B cell (primary cell): ENCODE measurements at regions not wholly inside any gene's neighbourhood (a gene's known extent, or its start where the extent isn't known, plus 50 kb on each side); places are given as distances from the start of the nearest gene placed in this dataset.

Source experiments
- ATAC-seq: fragments of 200-7000 bp; cut with Tn5 transposase; one replicate; pipeline ENCODE4 v1.10.0; 2021; ENCODE audit warnings: low read depth, mild to moderate bottlenecking, moderate number of reproducible peaks, moderate library complexity
- CTCF ChIA-PET: fragments of 350-600 bp; sonication (Branson Sonifier 250); formaldehyde crosslinking; loops from one replicate; lab custom pipeline; 2021; ENCODE audit warnings: antibody characterized with exemption, inconsistent platforms; lab: Charles Lee
- POLR2A ChIA-PET: fragments of 350-600 bp; sonication (Branson Sonifier 250); formaldehyde crosslinking; loops from one replicate; lab custom pipeline; 2021; ENCODE audit warnings: antibody characterized with exemption; lab: Charles Lee
- DNase-seq: peaks from one replicate; pipeline ENCODE4 v3.0.0; 2013
- H2AFZ ChIP-seq: 2 replicates; pipeline ENCODE4 v1.6.1; 2012; ENCODE audit warnings: mild to moderate bottlenecking, low read depth, low read length; ENCODE audit not compliant: insufficient read depth, poor library complexity, severe bottlenecking
- H3K27ac ChIP-seq, 2 donors: 1 replicate in 1 of 2; 2 replicates in 1 of 2; pipeline ENCODE4 v1.5.1; 2012 to 2013; ENCODE audit warnings: low read length in 2 of 2, mild to moderate bottlenecking in 2 of 2, moderate library complexity in 1 of 2
- H3K27me3 ChIP-seq, 4 experiments: fragments of 200-600 bp in 1 of 4; sonication (generic) in 1 of 4; replicated peaks in 1 of 4; 1 replicate in 2 of 4; 2 replicates in 2 of 4; pipeline versions ENCODE4 v1.6.1 to v1.7.0; 2013 to 2016; ENCODE audit warnings: low read length in 3 of 4, mild to moderate bottlenecking in 2 of 4, mixed read lengths in 1 of 4, moderate library complexity in 1 of 4; ENCODE audit not compliant: insufficient read depth in 4 of 4, control insufficient read depth in 3 of 4; ENCODE audit errors: control extremely low read depth in 1 of 4
- H3K36me3 ChIP-seq, 2 experiments: replicated peaks in 1 of 2; 1 replicate in 1 of 2; 2 replicates in 1 of 2; pipeline versions ENCODE4 v1.6.1 to v1.7.1; 2013; ENCODE audit warnings: low read length in 1 of 2; ENCODE audit not compliant: insufficient read depth in 2 of 2, control insufficient read depth in 1 of 2; ENCODE audit errors: control extremely low read depth in 1 of 2, extremely low read depth in 1 of 2
- H3K4me1 ChIP-seq, 2 donors: fragments of 200-600 bp in 1 of 2; sonication (generic) in 1 of 2; 1 replicate in 1 of 2; 2 replicates in 1 of 2; pipeline versions ENCODE4 v1.5.1 to v1.6.1; 2013 to 2017; ENCODE audit warnings: low read length in 2 of 2; ENCODE audit not compliant: control insufficient read depth in 2 of 2, insufficient read depth in 2 of 2
- H3K4me2 ChIP-seq: replicated peaks from 2 replicates; pipeline ENCODE3; 2012; ENCODE audit warnings: mild to moderate bottlenecking, low read depth, low read length; ENCODE audit not compliant: poor library complexity, severe bottlenecking
- H3K4me3 ChIP-seq, 5 experiments: fragments of 200-600 bp in 1 of 5; sonication (generic) in 1 of 5; 1 replicate in 3 of 5; 2 replicates in 2 of 5; pipeline versions ENCODE4 v1.5.1 to v1.7.0; 2011 to 2016; ENCODE audit warnings: low read length in 4 of 5, mild to moderate bottlenecking in 4 of 5, low read depth in 2 of 5, control low read depth in 1 of 5, moderate library complexity in 1 of 5; ENCODE audit not compliant: insufficient read depth in 1 of 5; ENCODE audit errors: control extremely low read depth in 1 of 5, extremely low read depth in 1 of 5
- H3K79me2 ChIP-seq: fragments of 200-600 bp; sonication (generic); one replicate; pipeline ENCODE4 v1.6.0; 2016; ENCODE audit warnings: low read length; ENCODE audit not compliant: control insufficient read depth, insufficient read depth
- H3K9ac ChIP-seq: fragments of 200-600 bp; sonication (generic); 2 replicates; pipeline ENCODE4 v1.6.1; 2017; ENCODE audit warnings: mild to moderate bottlenecking, low read length, moderate library complexity
- H3K9me3 ChIP-seq, 3 donors: one replicate each; pipeline versions ENCODE4 v1.6.1 to v1.7.1; 2013; ENCODE audit warnings: low read length in 2 of 3; ENCODE audit not compliant: control insufficient read depth in 2 of 3, insufficient read depth in 1 of 3; ENCODE audit errors: control extremely low read depth in 1 of 3
- H4K20me1 ChIP-seq: 2 replicates; pipeline ENCODE4 v1.6.0; 2012; ENCODE audit warnings: mild to moderate bottlenecking, low read length; ENCODE audit not compliant: insufficient read depth, control insufficient read depth, poor library complexity, severe bottlenecking
- H3K27ac Mint-ChIP-seq: one replicate; pipeline ENCODE4 v1.8.0; 2021; ENCODE audit warnings: mixed read lengths
- H3K27me3 Mint-ChIP-seq: one replicate; pipeline ENCODE4 v1.8.0; 2021; ENCODE audit warnings: mixed read lengths
- H3K4me1 Mint-ChIP-seq: one replicate; pipeline ENCODE4 v1.8.0; 2021; ENCODE audit warnings: mixed read lengths
- H3K4me3 Mint-ChIP-seq: one replicate; pipeline ENCODE4 v1.8.0; 2021; ENCODE audit warnings: mixed read lengths
- H3K9me3 Mint-ChIP-seq: one replicate; pipeline ENCODE4 v1.8.0; 2022; ENCODE audit warnings: mixed read lengths; ENCODE audit not compliant: insufficient read depth
- EZH2 ChIP-seq: IDR thresholded peaks from 2 replicates; pipeline ENCODE4 v1.6.1; 2012; ENCODE audit warnings: borderline replicate concordance, low read depth, mild to moderate bottlenecking, moderate library complexity, low read length; ENCODE audit not compliant: insufficient read depth, poor library complexity, severe bottlenecking
- WGBS: methylation state at CpG from one replicate; pipeline ENCODE4 v1.1.5; 2013; ENCODE audit warnings: missing lambda C conversion rate; ENCODE audit not compliant: insufficient coverage; 5-methylcytosine and 5-hydroxymethylcytosine counted together
- intact Hi-C: fragments of 100-400 bp; cut with micrococcal nuclease; formaldehyde crosslinking; loops from one replicate; pipeline ENCODE4 v1.10.0; 2022
- TF ChIP-seq, protein P1 (sequence below): fragments of 200-600 bp; IDR thresholded peaks from one replicate; pipeline ENCODE4 v1.8.0; 2022; ENCODE audit warnings: antibody characterized with exemption, mild to moderate bottlenecking

DNA sequence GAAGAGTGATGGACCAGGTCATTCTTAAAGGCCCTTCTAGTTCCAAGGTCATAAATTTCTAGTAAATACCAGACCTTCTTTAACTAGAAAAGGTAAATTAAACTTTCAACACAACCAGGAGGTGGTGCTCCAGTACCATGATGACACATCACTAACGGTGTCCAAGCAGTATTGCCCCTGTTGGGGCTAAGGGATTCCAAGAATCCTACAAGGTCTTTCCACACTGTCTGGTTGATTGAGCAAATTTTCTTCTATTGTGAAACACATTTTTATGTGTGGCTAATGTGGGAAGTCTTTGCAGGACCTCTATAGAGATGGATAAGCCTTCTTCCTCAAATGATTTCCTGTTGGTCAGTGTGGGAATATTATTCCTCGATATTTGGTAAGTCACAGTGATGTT, 459.6 kb upstream of the PAPPA start:
- H3K27me3 Mint-ChIP-seq, result no peaks in the 10 kb centered on the region
- CTCF ChIA-PET, result no interaction called here

DNA sequence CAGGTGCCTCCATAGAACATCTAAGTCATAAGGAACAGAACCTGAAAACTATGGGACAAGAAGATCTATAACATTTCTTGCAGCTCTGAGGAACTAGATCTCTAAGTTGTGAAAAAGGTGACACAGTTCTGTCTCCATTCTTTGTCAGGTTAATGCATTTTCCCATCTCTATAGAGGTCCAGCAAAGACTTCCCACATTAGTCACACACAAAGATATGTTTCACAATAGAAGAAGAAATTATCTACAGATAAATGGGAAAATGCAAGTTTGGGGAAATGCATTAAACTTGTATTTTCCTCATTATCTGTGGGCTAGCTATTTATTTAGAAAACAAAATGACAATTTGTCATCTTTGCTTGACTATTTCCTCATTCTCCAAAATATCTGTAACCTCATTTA, 458.6 kb upstream of the PAPPA start:
- Histone ChIP-seq H3K79me2 (no peaks in the 10 kb centered on the region), H2AFZ (no peak overlapping the region), H3K4me1 (no peaks in the 10 kb centered on the region), H3K9ac (no peak overlapping the region), H4K20me1 (no peaks in the 10 kb centered on the region), H3K4me3 (no peak overlapping the region), H3K36me3 (no peaks in the 10 kb centered on the region), H3K4me2 (no peak overlapping the region), H3K27me3 (no peaks in the 10 kb centered on the region), H3K27ac (no peak overlapping the region), H3K9me3 (peaks cover 0 to 3% (median 0%) of the 10 kb centered on the region in 3 donors)
- ATAC-seq, result no peak
- no peaks in the 10 kb centered on the region for H3K27me3 Mint-ChIP-seq
- no peaks in the 10 kb centered on the region for H3K4me1 Mint-ChIP-seq
- H3K9me3 Mint-ChIP-seq, result no peaks in the 10 kb centered on the region
- ChIA-PET POLR2A (no interaction called here), CTCF (no interaction called here)
- H3K4me3 Mint-ChIP-seq, result no peak overlapping the region
- no peak for DNase-seq
- TF ChIP-seq EZH2, result no peak
- TF ChIP-seq, protein P1, sequence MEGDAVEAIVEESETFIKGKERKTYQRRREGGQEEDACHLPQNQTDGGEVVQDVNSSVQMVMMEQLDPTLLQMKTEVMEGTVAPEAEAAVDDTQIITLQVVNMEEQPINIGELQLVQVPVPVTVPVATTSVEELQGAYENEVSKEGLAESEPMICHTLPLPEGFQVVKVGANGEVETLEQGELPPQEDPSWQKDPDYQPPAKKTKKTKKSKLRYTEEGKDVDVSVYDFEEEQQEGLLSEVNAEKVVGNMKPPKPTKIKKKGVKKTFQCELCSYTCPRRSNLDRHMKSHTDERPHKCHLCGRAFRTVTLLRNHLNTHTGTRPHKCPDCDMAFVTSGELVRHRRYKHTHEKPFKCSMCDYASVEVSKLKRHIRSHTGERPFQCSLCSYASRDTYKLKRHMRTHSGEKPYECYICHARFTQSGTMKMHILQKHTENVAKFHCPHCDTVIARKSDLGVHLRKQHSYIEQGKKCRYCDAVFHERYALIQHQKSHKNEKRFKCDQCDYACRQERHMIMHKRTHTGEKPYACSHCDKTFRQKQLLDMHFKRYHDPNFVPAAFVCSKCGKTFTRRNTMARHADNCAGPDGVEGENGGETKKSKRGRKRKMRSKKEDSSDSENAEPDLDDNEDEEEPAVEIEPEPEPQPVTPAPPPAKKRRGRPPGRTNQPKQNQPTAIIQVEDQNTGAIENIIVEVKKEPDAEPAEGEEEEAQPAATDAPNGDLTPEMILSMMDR, result no peak
- no peak overlapping the region for H3K27ac Mint-ChIP-seq
- intact Hi-C loops, result no loop called here

More for the DNA sequence above, 459.6 kb upstream of the PAPPA start:
- H3K9me3 ChIP-seq, result peaks cover 0 to 3% (median 0%) of the 10 kb centered on the region in 3 donors
- 0% methylated on average over 1 of the region's 2 CpGs for WGBS
- H3K36me3 ChIP-seq, result no peaks in the 10 kb centered on the region
- no peaks in the 10 kb centered on the region for H3K9me3 Mint-ChIP-seq
- TF ChIP-seq, protein P1, result no peak
- no peak for TF ChIP-seq EZH2
- no peak overlapping the region for H3K4me3 ChIP-seq
- no peak for ATAC-seq
- no peaks in the 10 kb centered on the region for H3K4me1 ChIP-seq
- no peaks in the 10 kb centered on the region for H3K4me1 Mint-ChIP-seq
- H3K4me2 ChIP-seq, result no peak overlapping the region
- DNase-seq, result no peak
- H3K79me2 ChIP-seq, result no peaks in the 10 kb centered on the region
- H3K4me3 Mint-ChIP-seq, result no peak overlapping the region
- POLR2A ChIA-PET, result no interaction called here
- H3K27ac ChIP-seq, result no peak overlapping the region
- no peaks in the 10 kb centered on the region for H3K27me3 ChIP-seq
- no peak overlapping the region for H3K27ac Mint-ChIP-seq
- H4K20me1 ChIP-seq, result no peaks in the 10 kb centered on the region
- intact Hi-C loops, result no loop called here
- no peak overlapping the region for H2AFZ ChIP-seq
- no peak overlapping the region for H3K9ac ChIP-seq
